ENCODE measurements at regions not wholly inside any gene's neighbourhood (a gene's known extent, or its start where the extent isn't known, plus 50 kb on each side); places are given as distances from the start of the nearest gene placed in this dataset.

GRCh38 chr9:80561526-80561925 lies 989.8 kb downstream of the TLE4 start:
- FAIRE-seq: no peak
- no peak overlapping the region for H3K4me2 ChIP-seq (ENCODE audit: low read depth, low read length)
- BruUV-seq (replicated peaks): no TSS peak
- H4K20me1 ChIP-seq (ENCODE audit: insufficient read depth, low read length): no peaks in the 10 kb centered on the region
- H3K4me1 ChIP-seq (ENCODE audit: insufficient read depth, low read length): no peaks in the 10 kb centered on the region
- no peak for DNase-seq (ENCODE audit: low spot score)
- no peak for ATAC-seq
- no peaks in the 10 kb centered on the region for H3K79me2 ChIP-seq (ENCODE audit: insufficient read depth, low read length)
- peaks cover 28% of the 10 kb centered on the region for H3K9me3 ChIP-seq (ENCODE audit: low read length)
- H3K36me3 ChIP-seq (replicated peaks in 1 of 2; ENCODE audit: control insufficient read depth in 1 of 2, insufficient read depth in 2 of 2, low read length in 2 of 2): no peaks in the 10 kb centered on the region
- 27% methylated on average over 2 of the region's 2 CpGs for WGBS (ENCODE audit: low lambda C conversion rate)
- H3K9ac ChIP-seq (ENCODE audit: insufficient read depth, low read depth, low read length): no peak overlapping the region
- H3K4me3 ChIP-seq (replicated peaks in 1 of 3; ENCODE audit: insufficient read depth in 1 of 3, low read depth in 2 of 3, low read length in 3 of 3): no peak overlapping the region
- in situ Hi-C loops (cut with HindIII; ENCODE audit: extremely low pct_ligation_motif_present, low pct_unique_long_range_greater_than_20kb) (no loop called here), intact Hi-C loops (cut with micrococcal nuclease; ENCODE audit: unreplicated experiment) (no loop called here)
- H3K27me3 ChIP-seq (ENCODE audit: control insufficient read depth in 1 of 2, insufficient read depth in 2 of 2, low read length in 2 of 2): no peaks in the 10 kb centered on the region
- ChIA-PET CTCF (ENCODE audit: low intra/inter-chr PET ratio, low total read pairs) (no interaction called here), POLR2A (no interaction called here)
- no peak overlapping the region for H3K27ac ChIP-seq (ENCODE audit: extremely low read length, insufficient read depth, low read length)
- no peak overlapping the region for H2AFZ ChIP-seq (ENCODE audit: low read length)
- TF ChIP-seq TEAD2 (CRISPR knock-in tag; IDR thresholded peaks at IDR 0.05) (no peak), TRIM24 (CRISPR knock-in tag; IDR thresholded peaks at IDR 0.05) (no peak), HOXA9 (CRISPR knock-in tag; IDR thresholded peaks at IDR 0.05; ENCODE audit: borderline replicate concordance) (no peak), CAMTA2 (CRISPR knock-in tag; IDR thresholded peaks at IDR 0.05; ENCODE audit: borderline replicate concordance) (no peak), ZSCAN31 (CRISPR knock-in tag; IDR thresholded peaks at IDR 0.05; ENCODE audit: low read depth) (no peak), DBP (CRISPR knock-in tag; IDR thresholded peaks at IDR 0.05; ENCODE audit: not compliant biosample characterization) (no peak), ZNF609 (CRISPR knock-in tag; IDR thresholded peaks at IDR 0.05; ENCODE audit: borderline replicate concordance) (no peak), MAFG (CRISPR knock-in tag; IDR thresholded peaks at IDR 0.05) (no peak), BORCS8-MEF2B (CRISPR knock-in tag; IDR thresholded peaks at IDR 0.05) (no peak), PHF21A (CRISPR knock-in tag; IDR thresholded peaks at IDR 0.05) (no peak), TCF12 (IDR thresholded peaks at IDR 0.05) (no peak), TCF12 (CRISPR knock-in tag; IDR thresholded peaks at IDR 0.05) (no peak), ADNP (CRISPR knock-in tag; IDR thresholded peaks at IDR 0.05) (no peak), FOXP4 (CRISPR knock-in tag; IDR thresholded peaks at IDR 0.05) (no peak), RBFOX2 (IDR thresholded peaks at IDR 0.05; ENCODE audit: low read depth, low read length) (no peak), HMGXB4 (CRISPR knock-in tag; IDR thresholded peaks at IDR 0.05; ENCODE audit: borderline replicate concordance in 1 of 2, low read depth in 1 of 2) (no peak)
